Epithelial cell of proximal tubule (primary cell): ENCODE measurements at regions not wholly inside any gene's neighbourhood (a gene's known extent, or its start where the extent isn't known, plus 50 kb on each side); places are given as distances from the start of the nearest gene placed in this dataset.

Experiments
- DNase-seq: peaks from one replicate; pipeline ENCODE4 v3.0.0-alpha.2; 2011; ENCODE audit warnings: low read depth
- H3K4me3 ChIP-seq: 2 replicates; pipeline ENCODE4 v1.5.1; 2011; ENCODE audit warnings: low read depth, mild to moderate bottlenecking, low read length
- CTCF ChIP-seq: conservative IDR thresholded peaks from 2 replicates; pipeline ENCODE4 v1.5.1; 2012; ENCODE audit warnings: low read depth, mild to moderate bottlenecking, low read length

- TF ChIP-seq CTCF, result no peak
- no peak overlapping the region for H3K4me3 ChIP-seq
- no peak for DNase-seq
Observed at GRCh38 chr16:59611556-59611955, 877.4 kb upstream of the GOT2 start.

GRCh38 chr16:59605706-59606105, 871.6 kb upstream of the GOT2 start:
- H3K4me3 ChIP-seq, result no peak overlapping the region
- TF ChIP-seq CTCF, result no peak
- no peak for DNase-seq

GRCh38 chr16:59604354-59604753, 870.2 kb upstream of the GOT2 start:
- H3K4me3 ChIP-seq, result no peak overlapping the region
- TF ChIP-seq CTCF, result no peak
- DNase-seq, result no peak

GRCh38 chr16:59601452-59601851, 867.3 kb upstream of the GOT2 start:
- DNase-seq, result no peak
- no peak for TF ChIP-seq CTCF
- no peak overlapping the region for H3K4me3 ChIP-seq

GRCh38 chr16:59597269-59597668, 863.2 kb upstream of the GOT2 start:
- no peak overlapping the region for H3K4me3 ChIP-seq
- DNase-seq, result no peak
- no peak for TF ChIP-seq CTCF

- TF ChIP-seq CTCF, result no peak
- no peak for DNase-seq
- no peak overlapping the region for H3K4me3 ChIP-seq
Observed at GRCh38 chr16:59596693-59597092, 862.6 kb upstream of the GOT2 start.

- no peak for TF ChIP-seq CTCF
- H3K4me3 ChIP-seq, result no peak overlapping the region
- no peak for DNase-seq
Observed at GRCh38 chr16:59593194-59593661, 859.1 kb upstream of the GOT2 start.
